HCT116 (cell line): ENCODE measurements at regions not wholly inside any gene's neighbourhood (a gene's known extent, or its start where the extent isn't known, plus 50 kb on each side); places are given as distances from the start of the nearest gene placed in this dataset.

Source experiments
- ATAC-seq: fragments of 200-7000 bp; cut with Tn5 transposase; 2 replicates; pipeline ENCODE4 v1.9.1; 2020; ENCODE audit warnings: mild to moderate bottlenecking, moderate library complexity
- BruUV-seq: library from RNA; stranded (reverse); fragments of 400-500 nt; replicated peaks from 2 replicates; lab custom pipeline; 2021; lab: Mats Ljungman, UMichigan
- CTCF ChIA-PET: fragments of 300-600 bp; sonication (Branson Sonifier 250); formaldehyde crosslinking; loops from one replicate; lab custom pipeline; 2021; ENCODE audit warnings: antibody characterized with exemption; lab: Charles Lee
- POLR2A ChIA-PET: fragments of 300-600, 350-600 bp; sonication (Branson Sonifier 250); formaldehyde crosslinking; loops from one replicate; lab custom pipeline; 2021; ENCODE audit warnings: antibody characterized with exemption; lab: Charles Lee
- RAD21 ChIA-PET, 2 experiments: fragments of 300-600 bp; sonication (Branson Sonifier 250); formaldehyde crosslinking; loops; one replicate each; lab custom pipeline; 2023; ENCODE audit warnings: low total read pairs in 2 of 2; ENCODE audit not compliant: uncharacterized antibody in 2 of 2, unreplicated experiment in 2 of 2, low non-redundant PET in 1 of 2; lab: Charles Lee
- DNase-seq: peaks from one replicate; pipeline ENCODE4 v3.0.0-alpha.2; 2010; ENCODE audit warnings: low read depth, low spot score
- H2AFZ ChIP-seq: fragments of 200-600 bp; shearing (Covaris generic), sonication (generic); 2 replicates; pipeline ENCODE4 v1.6.1; 2017; ENCODE audit warnings: low read depth, mixed run types, mixed read lengths, antibody characterized with exemption, low read length; ENCODE audit not compliant: poor library complexity, severe bottlenecking
- H3K27ac ChIP-seq: 2 replicates; pipeline ENCODE4 v1.5.1; 2012; ENCODE audit warnings: low read depth, low read length
- H3K27me3 ChIP-seq: fragments of 200-600 bp; sonication (generic); 2 replicates; pipeline ENCODE4 v1.6.1; 2016; ENCODE audit warnings: mixed run types, low read length, mixed read lengths; ENCODE audit not compliant: insufficient read depth
- H3K36me3 ChIP-seq, 2 experiments: fragments of 200-500 bp in 1 of 2; fragments of 200-600 bp in 1 of 2; sonication (Bioruptor generic) in 1 of 2; sonication (generic) in 1 of 2; 2 replicates each; pipeline versions ENCODE4 v1.5.1 to v1.6.1; 2014 to 2016; ENCODE audit warnings: low read length in 2 of 2, inconsistent platforms in 1 of 2, mixed read lengths in 1 of 2, mixed run types in 1 of 2; ENCODE audit not compliant: insufficient read depth in 2 of 2, control insufficient read depth in 1 of 2
- H3K4me1 ChIP-seq, 2 experiments: fragments of 200-600 bp in 1 of 2; sonication (generic) in 1 of 2; 2 replicates each; pipeline versions ENCODE4 v1.5.1 to v1.6.1; 2012 to 2017; ENCODE audit warnings: low read length in 2 of 2, inconsistent platforms in 1 of 2, mild to moderate bottlenecking in 1 of 2, mixed read lengths in 1 of 2, mixed run types in 1 of 2, moderate library complexity in 1 of 2; ENCODE audit not compliant: insufficient read depth in 2 of 2, control insufficient read depth in 1 of 2
- H3K4me2 ChIP-seq: fragments of 200-600 bp; sonication (generic); 2 replicates; pipeline ENCODE4 v1.6.1; 2017; ENCODE audit warnings: mixed run types, low read length, mixed read lengths
- H3K4me3 ChIP-seq, 2 experiments: fragments of 200-600 bp in 1 of 2; sonication (generic) in 1 of 2; replicated peaks in 1 of 2; 2 replicates each; pipeline ENCODE4 v1.5.1; 2011 to 2016; ENCODE audit warnings: low read length in 2 of 2, control low read depth in 1 of 2, low read depth in 1 of 2, mild to moderate bottlenecking in 1 of 2, mixed read lengths in 1 of 2, mixed run types in 1 of 2
- H3K79me2 ChIP-seq: fragments of 200-600 bp; sonication (generic); 2 replicates; pipeline ENCODE4 v1.6.1; 2017; ENCODE audit warnings: mild to moderate bottlenecking, mixed run types, low read length, moderate library complexity, mixed read lengths; ENCODE audit not compliant: insufficient read depth
- H3K9ac ChIP-seq: fragments of 200-600 bp; sonication (generic); 2 replicates; pipeline ENCODE4 v1.6.1; 2016; ENCODE audit warnings: low read length, mixed read lengths
- H3K9me2 ChIP-seq: fragments of 200-600 bp; sonication (generic), shearing (Covaris generic); 2 replicates; pipeline ENCODE4 v1.6.1; 2017; ENCODE audit warnings: mixed run types, mild to moderate bottlenecking, moderate library complexity; ENCODE audit not compliant: insufficient read depth
- H3K9me3 ChIP-seq, 2 experiments: fragments of 200-500 bp in 1 of 2; fragments of 200-600 bp in 1 of 2; sonication (Bioruptor generic) in 1 of 2; sonication (generic) in 1 of 2; 2 replicates each; pipeline ENCODE4 v1.6.1; 2014 to 2017; ENCODE audit warnings: low read length in 2 of 2, mixed read lengths in 2 of 2, inconsistent platforms in 1 of 2, low read depth in 1 of 2, mild to moderate bottlenecking in 1 of 2, mixed run types in 1 of 2, moderate library complexity in 1 of 2; ENCODE audit not compliant: control insufficient read depth in 1 of 2, insufficient read depth in 1 of 2
- H4K20me1 ChIP-seq: fragments of 200-600 bp; sonication (generic), shearing (Covaris generic); 2 replicates; pipeline ENCODE4 v1.6.1; 2017; ENCODE audit warnings: mixed run types, mild to moderate bottlenecking, moderate library complexity; ENCODE audit not compliant: insufficient read depth
- ELF1 ChIP-seq: IDR thresholded peaks from 2 replicates; pipeline ENCODE4 v1.6.1; 2012; ENCODE audit warnings: low read depth, borderline replicate concordance
- POLR2AphosphoS5 ChIP-seq: IDR thresholded peaks from 2 replicates; pipeline ENCODE4 v1.6.1; 2011; ENCODE audit warnings: mild to moderate bottlenecking, low read depth, low read length, moderate library complexity
- SRF ChIP-seq: IDR thresholded peaks from 2 replicates; pipeline ENCODE4 v1.6.1; 2012; ENCODE audit warnings: low read depth
- ZNF274 ChIP-seq: fragments of 200-500 bp; sonication (Bioruptor generic); IDR thresholded peaks from 2 replicates; pipeline ENCODE4 v1.6.1; 2014; ENCODE audit warnings: mild to moderate bottlenecking, low read depth, low read length, inconsistent platforms
- intact Hi-C: fragments of 100-400 bp; cut with micrococcal nuclease; formaldehyde crosslinking; loops from 2 replicates; pipeline ENCODE4 v1.10.0; 2022
- TF ChIP-seq, protein P1 (sequence below), 3 experiments: fragments of 200-600 bp in 1 of 3; sonication (generic) in 1 of 3; IDR thresholded peaks in 2 of 3; conservative IDR thresholded peaks in 1 of 3; 2 replicates each; pipeline ENCODE4 v1.5.1; 2012 to 2017; ENCODE audit warnings: low read depth in 2 of 3, low read length in 2 of 3, antibody characterized with exemption in 1 of 3, borderline replicate concordance in 1 of 3, control low read depth in 1 of 3, mild to moderate bottlenecking in 1 of 3, mixed read lengths in 1 of 3, mixed run types in 1 of 3, moderate library complexity in 1 of 3; ENCODE audit not compliant: insufficient read depth in 1 of 3
- TF ChIP-seq, protein P2 (sequence below): IDR thresholded peaks from 2 replicates; pipeline ENCODE4 v1.6.1; 2012
- TF ChIP-seq, protein P3 (sequence below): IDR thresholded peaks from 2 replicates; pipeline ENCODE4 v1.6.1; 2011; ENCODE audit warnings: mild to moderate bottlenecking, low read length, moderate library complexity; ENCODE audit not compliant: insufficient replicate concordance; ENCODE audit errors: extremely low read depth

DNA sequence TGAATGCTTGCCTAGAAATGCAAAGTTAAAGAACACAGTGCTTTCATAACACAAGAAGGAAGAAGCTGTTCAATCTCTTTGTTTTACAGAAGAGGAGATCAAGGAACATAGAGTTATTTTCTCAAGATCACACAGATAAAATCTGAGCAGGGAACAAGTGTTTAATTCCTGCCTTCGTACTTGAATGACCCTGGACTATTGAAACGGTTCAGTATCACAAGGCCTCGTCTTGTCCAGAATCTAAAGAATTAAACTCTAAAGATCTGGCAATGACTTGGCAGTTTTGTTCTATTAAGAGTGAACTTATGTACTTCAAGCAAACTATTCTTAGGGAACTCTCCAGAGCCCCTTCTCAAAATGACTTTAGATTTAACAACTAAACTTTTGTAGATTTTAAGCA, 97.7 kb downstream of the ANXA5 start:
- ChIA-PET CTCF (no interaction called here), POLR2A (no interaction called here), RAD21 (no interaction called here)
- H4K20me1 ChIP-seq, result no peaks in the 10 kb centered on the region
- H3K79me2 ChIP-seq, result no peaks in the 10 kb centered on the region
- H3K9me2 ChIP-seq, result no peaks in the 10 kb centered on the region
- H3K36me3 ChIP-seq, result no peaks in the 10 kb centered on the region
- no peak overlapping the region for H3K4me3 ChIP-seq
- no peaks in the 10 kb centered on the region for H3K4me1 ChIP-seq
- intact Hi-C loops, result no loop called here
- H3K9ac ChIP-seq, result no peak overlapping the region
- BruUV-seq, result no TSS peak
- no peak for ATAC-seq
- H3K4me2 ChIP-seq, result no peak overlapping the region
- no peaks in the 10 kb centered on the region for H3K9me3 ChIP-seq
- DNase-seq, result no peak
- no peaks in the 10 kb centered on the region for H3K27me3 ChIP-seq
- no peak overlapping the region for H2AFZ ChIP-seq
- no peak for TF ChIP-seq POLR2AphosphoS5
- TF ChIP-seq, protein P1, sequence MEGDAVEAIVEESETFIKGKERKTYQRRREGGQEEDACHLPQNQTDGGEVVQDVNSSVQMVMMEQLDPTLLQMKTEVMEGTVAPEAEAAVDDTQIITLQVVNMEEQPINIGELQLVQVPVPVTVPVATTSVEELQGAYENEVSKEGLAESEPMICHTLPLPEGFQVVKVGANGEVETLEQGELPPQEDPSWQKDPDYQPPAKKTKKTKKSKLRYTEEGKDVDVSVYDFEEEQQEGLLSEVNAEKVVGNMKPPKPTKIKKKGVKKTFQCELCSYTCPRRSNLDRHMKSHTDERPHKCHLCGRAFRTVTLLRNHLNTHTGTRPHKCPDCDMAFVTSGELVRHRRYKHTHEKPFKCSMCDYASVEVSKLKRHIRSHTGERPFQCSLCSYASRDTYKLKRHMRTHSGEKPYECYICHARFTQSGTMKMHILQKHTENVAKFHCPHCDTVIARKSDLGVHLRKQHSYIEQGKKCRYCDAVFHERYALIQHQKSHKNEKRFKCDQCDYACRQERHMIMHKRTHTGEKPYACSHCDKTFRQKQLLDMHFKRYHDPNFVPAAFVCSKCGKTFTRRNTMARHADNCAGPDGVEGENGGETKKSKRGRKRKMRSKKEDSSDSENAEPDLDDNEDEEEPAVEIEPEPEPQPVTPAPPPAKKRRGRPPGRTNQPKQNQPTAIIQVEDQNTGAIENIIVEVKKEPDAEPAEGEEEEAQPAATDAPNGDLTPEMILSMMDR (IDR thresholded peaks at IDR 0.05 in 2 of 3, conservative IDR thresholded peaks at IDR 0.05 in 1 of 3; ENCODE audit: borderline replicate concordance in 1 of 3, insufficient read depth in 1 of 3, low read depth in 2 of 3, low read length in 2 of 3), result no peak
- no peak for TF ChIP-seq ELF1
- TF ChIP-seq SRF, result no peak
- TF ChIP-seq, protein P2, sequence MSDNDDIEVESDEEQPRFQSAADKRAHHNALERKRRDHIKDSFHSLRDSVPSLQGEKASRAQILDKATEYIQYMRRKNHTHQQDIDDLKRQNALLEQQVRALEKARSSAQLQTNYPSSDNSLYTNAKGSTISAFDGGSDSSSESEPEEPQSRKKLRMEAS, result no peak
- no peak for TF ChIP-seq ZNF274
- TF ChIP-seq, protein P3, sequence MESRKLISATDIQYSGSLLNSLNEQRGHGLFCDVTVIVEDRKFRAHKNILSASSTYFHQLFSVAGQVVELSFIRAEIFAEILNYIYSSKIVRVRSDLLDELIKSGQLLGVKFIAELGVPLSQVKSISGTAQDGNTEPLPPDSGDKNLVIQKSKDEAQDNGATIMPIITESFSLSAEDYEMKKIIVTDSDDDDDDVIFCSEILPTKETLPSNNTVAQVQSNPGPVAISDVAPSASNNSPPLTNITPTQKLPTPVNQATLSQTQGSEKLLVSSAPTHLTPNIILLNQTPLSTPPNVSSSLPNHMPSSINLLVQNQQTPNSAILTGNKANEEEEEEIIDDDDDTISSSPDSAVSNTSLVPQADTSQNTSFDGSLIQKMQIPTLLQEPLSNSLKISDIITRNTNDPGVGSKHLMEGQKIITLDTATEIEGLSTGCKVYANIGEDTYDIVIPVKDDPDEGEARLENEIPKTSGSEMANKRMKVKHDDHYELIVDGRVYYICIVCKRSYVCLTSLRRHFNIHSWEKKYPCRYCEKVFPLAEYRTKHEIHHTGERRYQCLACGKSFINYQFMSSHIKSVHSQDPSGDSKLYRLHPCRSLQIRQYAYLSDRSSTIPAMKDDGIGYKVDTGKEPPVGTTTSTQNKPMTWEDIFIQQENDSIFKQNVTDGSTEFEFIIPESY, result no peak
- H3K27ac ChIP-seq, result no peak overlapping the region
